ENCODE measurements at regions not wholly inside any gene's neighbourhood (a gene's known extent, or its start where the extent isn't known, plus 50 kb on each side); places are given as distances from the start of the nearest gene placed in this dataset.

DNA sequence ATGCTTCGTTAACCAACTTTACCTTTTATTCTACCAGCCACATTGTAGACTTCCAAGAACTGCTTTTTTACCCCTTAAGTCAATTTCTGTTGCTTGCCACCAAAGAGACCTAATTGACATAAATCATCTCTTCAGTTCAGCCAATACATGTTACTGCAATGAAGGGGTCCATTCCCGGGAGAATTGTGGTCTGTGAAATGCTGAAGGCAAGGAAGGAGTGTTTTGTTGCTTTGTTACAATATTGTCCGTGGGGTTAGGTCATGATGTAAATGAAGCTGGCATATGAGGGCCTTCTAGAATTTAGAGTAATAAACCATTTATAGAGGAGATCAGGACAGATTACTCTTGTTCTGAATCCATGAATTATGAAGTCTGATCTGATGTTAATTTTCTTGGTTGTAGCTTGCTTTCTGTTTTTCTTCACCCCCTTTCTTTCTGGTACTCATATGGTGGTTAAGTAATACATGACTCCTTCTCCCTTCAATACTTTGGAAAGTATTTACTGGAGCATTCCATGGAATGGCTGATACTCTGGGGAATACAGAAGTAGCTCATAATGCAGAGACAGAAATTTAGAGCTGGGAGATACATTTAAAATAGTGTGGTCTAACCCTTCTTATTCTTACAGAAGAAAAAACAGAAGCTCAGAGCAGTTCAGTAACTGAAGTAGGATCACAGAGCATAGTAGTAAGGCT is 297.0 kb upstream of the CLINT1 start:
- TF ChIP-seq, protein P1, sequence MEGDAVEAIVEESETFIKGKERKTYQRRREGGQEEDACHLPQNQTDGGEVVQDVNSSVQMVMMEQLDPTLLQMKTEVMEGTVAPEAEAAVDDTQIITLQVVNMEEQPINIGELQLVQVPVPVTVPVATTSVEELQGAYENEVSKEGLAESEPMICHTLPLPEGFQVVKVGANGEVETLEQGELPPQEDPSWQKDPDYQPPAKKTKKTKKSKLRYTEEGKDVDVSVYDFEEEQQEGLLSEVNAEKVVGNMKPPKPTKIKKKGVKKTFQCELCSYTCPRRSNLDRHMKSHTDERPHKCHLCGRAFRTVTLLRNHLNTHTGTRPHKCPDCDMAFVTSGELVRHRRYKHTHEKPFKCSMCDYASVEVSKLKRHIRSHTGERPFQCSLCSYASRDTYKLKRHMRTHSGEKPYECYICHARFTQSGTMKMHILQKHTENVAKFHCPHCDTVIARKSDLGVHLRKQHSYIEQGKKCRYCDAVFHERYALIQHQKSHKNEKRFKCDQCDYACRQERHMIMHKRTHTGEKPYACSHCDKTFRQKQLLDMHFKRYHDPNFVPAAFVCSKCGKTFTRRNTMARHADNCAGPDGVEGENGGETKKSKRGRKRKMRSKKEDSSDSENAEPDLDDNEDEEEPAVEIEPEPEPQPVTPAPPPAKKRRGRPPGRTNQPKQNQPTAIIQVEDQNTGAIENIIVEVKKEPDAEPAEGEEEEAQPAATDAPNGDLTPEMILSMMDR (IDR thresholded peaks at IDR 0.05; ENCODE audit: borderline replicate concordance, extremely low read depth, low read length, poor library complexity, severe bottlenecking): no peak
- TF ChIP-seq EZH2 (IDR thresholded peaks at IDR 0.05; ENCODE audit: borderline replicate concordance, low read depth, low read length, severe bottlenecking): no peak
